GM12891 (cell line): ENCODE measurements at regions not wholly inside any gene's neighbourhood (a gene's known extent, or its start where the extent isn't known, plus 50 kb on each side); places are given as distances from the start of the nearest gene placed in this dataset.
"Not testable (repeated sequence)": the region's sequence is repeated elsewhere in the genome, so short reads cannot be mapped to it uniquely, and the experiment has no call there.

Source experiments
- DNase-seq: peaks from one replicate; pipeline ENCODE4 v3.0.0; 2011; ENCODE audit warnings: low spot score; ENCODE audit not compliant: insufficient read length
- FAIRE-seq: peaks from 2 replicates; lab custom pipeline; 2011; peaks lifted over from hg19 to GRCh38; lab: Jason Lieb, UNC
- PAX5 ChIP-seq: IDR thresholded peaks from 2 replicates; pipeline ENCODE4 v1.6.1; 2011; ENCODE audit warnings: low read length, moderate library complexity, mild to moderate bottlenecking; ENCODE audit not compliant: insufficient read depth, severe bottlenecking
- POLR2A ChIP-seq: IDR thresholded peaks from 2 replicates; pipeline ENCODE4 v1.6.1; 2011; ENCODE audit warnings: low read depth, low read length, control low read depth
- POLR2AphosphoS5 ChIP-seq: IDR thresholded peaks from 2 replicates; pipeline ENCODE4 v1.6.1; 2011; ENCODE audit warnings: low read depth, low read length, control low read depth
- POU2F2 ChIP-seq: IDR thresholded peaks from 2 replicates; pipeline ENCODE4 v1.6.1; 2011; ENCODE audit warnings: low read depth, mild to moderate bottlenecking, control low read depth, low read length, moderate library complexity
- SPI1 ChIP-seq: IDR thresholded peaks from 2 replicates; pipeline ENCODE4 v1.6.1; 2011; ENCODE audit warnings: low read depth, low read length, control low read depth
- TAF1 ChIP-seq: IDR thresholded peaks from 2 replicates; pipeline ENCODE4 v1.6.1; 2011; ENCODE audit warnings: low read depth, low read length, control low read depth

DNA sequence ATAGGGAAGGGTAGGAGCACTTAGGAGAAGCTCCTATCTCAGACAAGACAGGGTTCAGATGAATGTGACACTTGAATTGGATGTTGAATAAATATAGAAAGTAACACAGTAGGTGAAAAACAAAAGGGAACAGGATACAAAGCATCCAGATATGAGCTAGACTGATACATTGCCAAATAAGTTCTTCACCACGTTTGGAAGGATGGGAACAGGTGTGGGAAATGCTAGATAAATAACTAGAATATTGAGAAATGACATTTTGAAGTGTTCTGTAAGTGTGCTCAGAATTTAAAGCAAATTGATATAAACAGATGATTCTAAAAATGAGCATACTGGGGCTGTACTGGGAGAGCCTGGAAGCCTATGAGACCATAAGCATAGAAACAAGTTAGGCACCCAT lies 340.1 kb upstream of the PRR16 start:
- TF ChIP-seq POLR2A (no peak), POU2F2 (no peak), POLR2AphosphoS5 (no peak), PAX5 (no peak), SPI1 (no peak), TAF1 (no peak)
- DNase-seq (no peak), FAIRE-seq (no peak)

DNA sequence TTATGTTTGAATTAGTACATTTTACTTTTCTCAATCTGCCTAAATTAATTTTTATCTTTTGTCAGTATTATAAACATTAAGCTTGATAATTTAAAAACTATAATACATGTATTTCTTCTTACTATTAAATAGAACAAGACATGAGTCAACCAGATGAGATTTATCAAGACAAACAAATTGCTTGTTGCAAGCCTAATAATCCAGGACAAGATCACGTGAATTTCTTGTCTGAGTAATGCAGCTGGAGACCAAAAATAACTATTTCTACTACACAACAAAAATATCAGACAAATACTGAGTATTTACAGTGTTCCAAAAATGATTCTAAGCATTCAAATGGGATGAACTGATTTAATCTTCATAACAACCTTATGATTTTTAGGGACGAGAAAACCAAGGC lies 339.1 kb upstream of the PRR16 start:
- no peak for DNase-seq
- no peak for FAIRE-seq

DNA sequence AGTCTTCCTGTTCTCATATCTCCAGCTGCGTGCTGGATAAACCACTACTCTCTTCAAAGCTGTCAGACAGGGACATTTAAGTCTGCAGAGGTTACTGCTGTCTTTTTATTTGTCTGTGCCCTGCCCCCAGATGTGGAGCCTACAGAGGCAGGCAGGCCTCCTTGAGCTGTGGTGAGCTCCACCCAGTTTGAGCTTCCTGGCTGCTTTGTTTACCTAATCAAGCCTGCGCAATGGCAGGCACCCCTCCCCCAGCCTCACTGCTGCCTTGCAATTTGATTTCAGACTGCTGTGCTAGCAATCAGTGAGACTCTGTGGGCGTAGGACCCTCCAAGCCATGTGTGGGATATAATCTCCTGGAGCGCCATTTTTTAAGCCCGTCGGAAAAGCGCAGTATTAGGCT lies 331.8 kb upstream of the PRR16 start:
- DNase-seq, FAIRE-seq: not testable (repeated sequence)

More for the DNA sequence above, 339.1 kb upstream of the PRR16 start:
- no peak for TF ChIP-seq SPI1
- TF ChIP-seq PAX5, result no peak
- TF ChIP-seq POLR2AphosphoS5, result no peak
- TF ChIP-seq TAF1, result no peak
- TF ChIP-seq POU2F2, result no peak
- no peak for TF ChIP-seq POLR2A

DNA sequence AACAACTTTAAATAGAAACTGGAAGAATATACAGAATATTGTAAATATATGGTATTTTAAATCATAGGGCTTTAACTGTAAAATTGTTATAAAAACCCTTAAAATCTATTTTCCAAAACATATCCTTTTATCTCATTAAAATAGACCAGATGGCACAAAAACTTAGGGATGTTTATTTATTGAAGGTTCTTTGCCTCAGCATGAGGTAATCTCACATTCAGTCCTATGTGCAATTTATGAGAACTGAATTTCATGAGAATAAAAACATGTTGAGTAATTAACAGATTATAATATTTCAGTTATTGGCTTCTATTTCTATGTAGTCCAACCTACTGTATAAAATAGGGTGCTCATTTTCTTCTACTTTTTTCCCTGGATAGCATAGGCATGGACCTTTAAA lies 329.2 kb upstream of the PRR16 start:
- TF ChIP-seq PAX5 (no peak), TAF1 (no peak), POLR2A (no peak), SPI1 (no peak), POU2F2 (no peak), POLR2AphosphoS5 (no peak)
- FAIRE-seq, result no peak
- no peak for DNase-seq

DNA sequence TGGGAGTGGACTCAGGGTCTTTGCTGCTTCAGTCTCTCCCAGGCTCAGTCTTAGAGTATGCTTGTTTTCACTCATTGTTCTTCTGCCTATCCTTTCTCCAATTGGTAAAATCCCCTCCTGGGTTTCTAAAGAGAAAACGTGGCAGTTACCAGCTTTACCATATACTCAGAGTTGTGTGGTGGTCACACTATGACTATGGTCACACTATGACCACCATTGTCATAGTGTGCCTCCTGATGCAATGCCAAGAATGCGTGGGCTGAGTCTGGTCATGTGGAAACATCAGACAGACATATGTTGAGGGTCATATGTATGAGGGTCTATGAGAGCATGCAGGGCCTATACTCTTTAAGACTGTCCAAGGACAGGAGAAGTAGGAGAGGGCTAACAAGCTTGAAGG lies 326.5 kb upstream of the PRR16 start:
- FAIRE-seq (no peak), DNase-seq (no peak)
- no peak for TF ChIP-seq POU2F2
- no peak for TF ChIP-seq TAF1
- TF ChIP-seq POLR2AphosphoS5, result no peak
- TF ChIP-seq SPI1, result no peak
- no peak for TF ChIP-seq POLR2A
- TF ChIP-seq PAX5, result no peak

DNA sequence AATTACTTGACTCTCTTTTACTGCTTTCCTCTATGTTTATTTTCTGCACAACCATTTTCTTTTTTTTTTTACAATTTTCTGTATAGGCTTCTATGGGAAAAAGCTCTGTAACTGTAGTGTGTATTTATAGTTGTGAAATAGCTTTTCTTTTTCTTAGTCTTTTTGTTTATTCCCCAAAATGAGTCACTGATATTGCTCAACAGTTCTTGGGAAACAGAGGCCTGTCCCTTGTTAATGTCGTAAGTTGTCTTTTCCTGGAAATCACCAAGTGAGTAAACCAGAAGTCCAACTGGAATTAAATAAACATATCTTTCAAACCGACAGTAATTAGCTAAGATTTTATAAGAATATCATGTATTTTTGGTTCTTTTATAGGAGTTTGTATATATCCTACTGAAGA lies 325.1 kb upstream of the PRR16 start:
- DNase-seq (no peak), FAIRE-seq (no peak)

DNA sequence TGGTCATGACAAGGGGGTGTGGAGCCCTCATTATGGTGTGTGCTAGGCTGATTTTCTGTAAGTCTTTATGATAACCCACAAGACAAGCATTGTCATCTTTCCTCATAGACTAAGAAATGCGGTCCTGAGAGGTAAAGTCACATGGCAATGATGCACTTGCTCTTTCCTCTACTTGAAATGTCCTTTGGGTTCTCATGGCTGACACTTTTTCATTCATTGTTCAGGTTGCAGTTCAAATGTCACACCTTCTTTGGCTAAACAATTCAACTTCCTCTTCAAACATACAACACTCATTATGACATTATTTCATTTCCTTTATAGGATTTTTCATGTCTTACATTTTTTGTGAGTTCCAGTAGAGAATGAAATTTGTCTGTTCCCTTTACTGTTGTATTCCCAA lies 323.6 kb upstream of the PRR16 start:
- FAIRE-seq (peak; percentile 31), DNase-seq (no peak)

More for the DNA sequence above, 325.1 kb upstream of the PRR16 start:
- TF ChIP-seq POU2F2, result no peak
- no peak for TF ChIP-seq POLR2A
- no peak for TF ChIP-seq PAX5
- no peak for TF ChIP-seq POLR2AphosphoS5
- no peak for TF ChIP-seq TAF1
- TF ChIP-seq SPI1, result no peak

DNA sequence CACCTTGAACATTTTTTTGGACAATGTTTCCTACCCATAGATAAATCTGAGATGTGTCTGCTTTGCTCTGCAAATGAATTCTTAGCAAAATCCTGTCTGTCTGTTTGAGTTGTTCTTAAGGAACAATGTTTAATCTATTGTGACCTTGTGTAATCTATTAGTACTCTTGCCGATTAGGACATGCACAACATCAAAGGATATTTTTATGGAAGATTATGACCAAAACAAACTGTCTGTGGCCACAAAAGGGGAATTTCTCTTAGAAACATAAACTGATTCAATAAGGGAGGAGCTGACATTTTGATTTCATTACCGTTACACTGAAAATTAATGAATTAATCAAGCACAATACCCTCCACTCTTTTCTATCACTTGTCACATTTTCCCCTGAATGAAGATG lies 323.0 kb upstream of the PRR16 start:
- TF ChIP-seq POU2F2 (no peak), SPI1 (no peak), TAF1 (no peak), POLR2A (no peak), PAX5 (no peak), POLR2AphosphoS5 (no peak)
- DNase-seq, result no peak
- no peak for FAIRE-seq

More for the DNA sequence above, 323.6 kb upstream of the PRR16 start:
- TF ChIP-seq POLR2A (no peak), TAF1 (no peak), SPI1 (no peak), POLR2AphosphoS5 (no peak), POU2F2 (no peak), PAX5 (no peak)

DNA sequence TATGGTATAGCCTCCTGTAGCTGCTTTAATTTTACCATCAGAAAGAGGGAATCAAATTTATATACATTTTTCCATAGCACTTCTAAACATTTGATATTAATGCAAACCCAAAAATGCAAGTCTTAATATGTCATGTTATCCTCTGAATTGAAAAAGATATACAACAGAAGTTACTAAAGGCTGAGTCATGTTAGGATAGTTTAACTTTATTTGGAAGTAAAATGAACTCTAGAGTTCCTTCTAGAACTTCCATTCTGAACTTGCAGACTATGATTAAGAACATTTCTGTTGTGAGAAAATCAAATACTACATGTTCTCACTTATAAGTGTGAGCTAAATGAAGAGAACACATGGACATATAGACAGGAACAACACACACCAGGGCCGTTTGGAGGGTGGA lies 317.3 kb upstream of the PRR16 start:
- TF ChIP-seq POLR2A (no peak), PAX5 (no peak), TAF1 (no peak), POU2F2 (no peak), POLR2AphosphoS5 (no peak), SPI1 (no peak)
- DNase-seq, result no peak
- no peak for FAIRE-seq

DNA sequence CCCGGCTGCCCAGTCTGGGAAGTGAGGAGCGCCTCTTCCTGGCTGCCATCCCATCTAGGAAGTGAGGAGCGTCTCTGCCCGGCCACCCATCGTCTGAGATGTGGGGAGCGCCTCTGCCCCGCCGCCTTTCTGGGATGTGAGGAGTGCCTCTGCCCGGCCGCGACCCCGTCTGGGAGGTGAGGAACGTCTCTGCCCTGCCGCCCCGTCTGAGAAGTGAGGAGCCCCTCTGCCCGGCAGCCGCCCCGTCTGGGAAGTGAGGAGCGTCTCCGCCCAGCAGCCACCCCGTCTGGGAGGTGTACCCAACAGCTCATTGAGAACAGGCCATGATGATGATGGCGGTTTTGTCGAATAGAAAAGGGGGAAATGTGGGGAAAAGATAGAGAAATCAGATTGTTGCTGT lies 316.2 kb upstream of the PRR16 start:
- FAIRE-seq, DNase-seq: not testable (repeated sequence)

DNA sequence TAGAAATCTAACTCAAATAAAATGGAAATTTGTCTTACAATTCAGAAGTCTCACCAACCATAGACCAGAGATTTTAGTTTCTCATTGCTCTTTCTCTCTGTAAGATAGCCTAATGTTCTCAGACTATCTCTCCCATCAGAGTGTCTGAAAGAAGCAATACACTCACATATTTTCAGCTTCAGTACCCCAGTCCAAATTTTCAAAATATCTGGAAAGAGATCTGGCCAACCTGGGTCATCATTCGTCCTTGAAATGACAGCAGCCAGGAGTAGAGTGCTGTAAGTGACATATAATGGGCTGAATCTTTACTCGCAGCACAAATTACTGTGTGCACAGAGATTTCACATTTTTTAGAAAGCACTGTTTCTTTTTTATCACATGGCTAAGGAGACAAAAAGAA lies 313.3 kb upstream of the PRR16 start:
- TF ChIP-seq TAF1 (no peak), POLR2A (no peak), POLR2AphosphoS5 (no peak), POU2F2 (no peak), SPI1 (no peak), PAX5 (no peak)
- FAIRE-seq (no peak), DNase-seq (no peak)
